ENCODE measurements at regions not wholly inside any gene's neighbourhood (a gene's known extent, or its start where the extent isn't known, plus 50 kb on each side); places are given as distances from the start of the nearest gene placed in this dataset.

- TF ChIP-seq CTCF (IDR thresholded peaks at IDR 0.05) (no peak), MAX (IDR thresholded peaks at IDR 0.05; ENCODE audit: low read depth) (no peak), FOXM1 (IDR thresholded peaks at IDR 0.05; ENCODE audit: low read depth) (no peak), CHD2 (IDR thresholded peaks at IDR 0.05; ENCODE audit: low read length, partially characterized antibody) (no peak), USF2 (IDR thresholded peaks at IDR 0.05; ENCODE audit: borderline replicate concordance, low read depth, low read length) (no peak), GATA2 (CRISPR knock-in tag; IDR thresholded peaks at IDR 0.05) (no peak), MXI1 (IDR thresholded peaks at IDR 0.05; ENCODE audit: low read depth, low read length) (no peak), EZH2phosphoT487 (IDR thresholded peaks at IDR 0.05; ENCODE audit: borderline replicate concordance, low read depth) (no peak), RAD21 (IDR thresholded peaks at IDR 0.05; ENCODE audit: low read length) (no peak), POLR2AphosphoS5 (IDR thresholded peaks at IDR 0.05; ENCODE audit: low read depth, low read length) (no peak), IRF3 (IDR thresholded peaks at IDR 0.05; ENCODE audit: low read depth, low read length) (no peak), EP300 (IDR thresholded peaks at IDR 0.05; ENCODE audit: borderline replicate concordance in 1 of 2, low read depth in 1 of 2, low read length in 1 of 2) (no peak)
Measured at GRCh38 chr4:92059615-92060014, 244.2 kb upstream of the GRID2 start.

All from SK-N-SH (cell line).